ENCODE measurements at regions not wholly inside any gene's neighbourhood (a gene's known extent, or its start where the extent isn't known, plus 50 kb on each side); places are given as distances from the start of the nearest gene placed in this dataset.

DNA sequence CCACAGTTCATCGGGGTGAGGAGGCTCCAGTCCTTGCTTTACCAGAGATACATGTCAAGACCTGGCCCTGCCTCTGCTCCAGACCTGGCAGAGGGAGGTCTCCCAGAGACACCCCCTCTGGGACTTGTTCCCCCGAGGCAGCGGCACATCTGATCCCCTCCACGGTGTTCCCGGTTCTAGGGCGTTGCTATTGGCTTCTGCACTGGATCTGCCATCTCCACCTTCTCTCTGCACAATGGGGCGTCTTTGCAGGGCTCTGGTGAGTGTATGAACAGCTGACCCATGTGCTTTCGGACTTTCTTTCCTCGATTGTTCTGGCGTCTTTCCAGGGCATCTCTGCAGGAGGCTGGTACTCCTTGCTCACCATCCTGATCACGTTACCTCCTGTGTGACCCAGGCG lies 930.4 kb downstream of the TBC1D22A start:
- no peak overlapping the region for H3K4me3 ChIP-seq (replicated peaks; ENCODE audit: low read depth, low read length)
- DNase-seq (ENCODE audit: extremely low read depth, low read depth) = no peak
- TF ChIP-seq, protein P1, sequence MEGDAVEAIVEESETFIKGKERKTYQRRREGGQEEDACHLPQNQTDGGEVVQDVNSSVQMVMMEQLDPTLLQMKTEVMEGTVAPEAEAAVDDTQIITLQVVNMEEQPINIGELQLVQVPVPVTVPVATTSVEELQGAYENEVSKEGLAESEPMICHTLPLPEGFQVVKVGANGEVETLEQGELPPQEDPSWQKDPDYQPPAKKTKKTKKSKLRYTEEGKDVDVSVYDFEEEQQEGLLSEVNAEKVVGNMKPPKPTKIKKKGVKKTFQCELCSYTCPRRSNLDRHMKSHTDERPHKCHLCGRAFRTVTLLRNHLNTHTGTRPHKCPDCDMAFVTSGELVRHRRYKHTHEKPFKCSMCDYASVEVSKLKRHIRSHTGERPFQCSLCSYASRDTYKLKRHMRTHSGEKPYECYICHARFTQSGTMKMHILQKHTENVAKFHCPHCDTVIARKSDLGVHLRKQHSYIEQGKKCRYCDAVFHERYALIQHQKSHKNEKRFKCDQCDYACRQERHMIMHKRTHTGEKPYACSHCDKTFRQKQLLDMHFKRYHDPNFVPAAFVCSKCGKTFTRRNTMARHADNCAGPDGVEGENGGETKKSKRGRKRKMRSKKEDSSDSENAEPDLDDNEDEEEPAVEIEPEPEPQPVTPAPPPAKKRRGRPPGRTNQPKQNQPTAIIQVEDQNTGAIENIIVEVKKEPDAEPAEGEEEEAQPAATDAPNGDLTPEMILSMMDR (IDR thresholded peaks at IDR 0.05; ENCODE audit: low read depth, low read length, missing control alignments) = no peak

DNA sequence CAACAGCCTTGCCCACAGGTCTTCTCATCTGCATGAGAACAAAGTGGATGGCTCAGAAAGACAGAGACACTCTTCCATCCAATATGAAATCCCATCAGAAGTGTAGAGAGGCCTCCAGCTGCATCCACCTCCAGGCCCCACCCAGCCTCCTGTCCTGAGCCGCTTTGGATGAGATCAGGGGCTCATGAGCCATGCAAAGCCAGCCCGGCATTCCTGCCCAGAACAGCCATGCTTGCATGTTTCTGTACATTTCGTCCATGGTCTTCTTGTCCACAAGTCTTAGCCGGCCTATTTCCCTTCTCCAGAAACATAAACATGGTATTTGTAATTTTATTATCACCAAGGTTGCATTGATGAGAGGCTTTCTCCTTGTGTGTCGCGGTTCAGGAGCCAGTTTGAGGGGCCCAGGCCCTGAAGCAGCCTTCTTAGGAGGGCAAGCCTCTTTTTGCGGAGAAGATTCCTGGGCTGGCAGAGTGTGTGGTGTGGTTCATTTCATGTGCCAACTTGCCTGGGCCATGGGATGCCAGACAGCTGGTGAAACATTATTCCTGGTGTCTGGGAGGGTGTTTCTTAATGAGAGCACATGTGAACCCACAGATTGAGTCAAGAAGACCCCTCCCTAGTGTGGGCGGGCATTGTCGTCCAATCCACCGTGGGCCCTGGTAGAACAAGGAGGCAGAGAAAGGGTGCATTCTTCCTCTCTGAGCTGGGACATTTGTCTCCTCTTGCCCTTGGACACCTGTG lies 928.9 kb downstream of the TBC1D22A start:
- DNase-seq (ENCODE audit: extremely low read depth, low read depth) = no peak
- TF ChIP-seq, protein P1 (IDR thresholded peaks at IDR 0.05; ENCODE audit: low read depth, low read length, missing control alignments) = no peak
- H3K4me3 ChIP-seq (replicated peaks; ENCODE audit: low read depth, low read length) = no peak overlapping the region

DNA sequence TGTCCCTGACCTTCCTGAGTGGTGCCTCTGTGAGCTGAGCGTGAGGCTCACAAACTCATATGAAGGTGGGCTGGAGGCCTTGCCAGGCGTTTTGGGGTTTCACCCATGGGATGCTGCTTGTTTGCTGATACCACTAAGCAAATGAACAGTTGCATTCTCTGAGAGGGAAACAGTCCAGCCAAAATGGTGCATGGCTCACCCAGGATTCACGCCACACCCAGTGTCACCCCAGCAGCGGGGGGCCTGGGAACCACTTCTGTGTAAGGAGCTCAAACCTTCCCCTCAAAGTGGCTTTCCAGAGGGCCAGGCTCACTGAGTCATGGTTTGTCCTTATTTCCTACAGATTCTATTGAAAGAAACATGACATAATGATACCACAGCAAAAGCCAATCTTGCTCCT lies 928.1 kb downstream of the TBC1D22A start:
- TF ChIP-seq, protein P1 (IDR thresholded peaks at IDR 0.05; ENCODE audit: low read depth, low read length, missing control alignments) = no peak
- DNase-seq (ENCODE audit: extremely low read depth, low read depth) = no peak
- H3K4me3 ChIP-seq (replicated peaks; ENCODE audit: low read depth, low read length) = no peak overlapping the region

DNA sequence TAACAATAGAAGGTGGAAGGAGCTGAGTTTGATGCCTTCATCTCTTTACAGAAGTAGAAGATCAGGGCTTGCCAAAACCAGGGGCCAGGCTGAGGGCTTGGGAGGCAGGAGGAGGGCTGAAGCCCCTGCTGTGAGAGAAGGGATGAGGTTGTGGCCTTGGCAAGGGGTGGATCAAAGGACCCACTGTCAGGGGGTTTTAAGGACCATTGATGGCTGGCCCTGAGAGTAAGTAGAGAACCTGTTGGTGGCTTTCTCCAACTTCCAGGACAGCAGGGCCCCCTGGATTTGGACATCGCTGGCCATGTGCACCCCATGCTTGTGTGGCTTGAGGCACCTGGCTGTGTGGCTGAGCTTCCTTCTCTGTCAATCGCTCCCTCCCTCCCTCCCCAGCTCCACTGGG lies 927.7 kb downstream of the TBC1D22A start:
- no peak for DNase-seq (ENCODE audit: extremely low read depth, low read depth)
- TF ChIP-seq, protein P1 (IDR thresholded peaks at IDR 0.05; ENCODE audit: low read depth, low read length, missing control alignments) = no peak
- H3K4me3 ChIP-seq (replicated peaks; ENCODE audit: low read depth, low read length) = no peak overlapping the region

DNA sequence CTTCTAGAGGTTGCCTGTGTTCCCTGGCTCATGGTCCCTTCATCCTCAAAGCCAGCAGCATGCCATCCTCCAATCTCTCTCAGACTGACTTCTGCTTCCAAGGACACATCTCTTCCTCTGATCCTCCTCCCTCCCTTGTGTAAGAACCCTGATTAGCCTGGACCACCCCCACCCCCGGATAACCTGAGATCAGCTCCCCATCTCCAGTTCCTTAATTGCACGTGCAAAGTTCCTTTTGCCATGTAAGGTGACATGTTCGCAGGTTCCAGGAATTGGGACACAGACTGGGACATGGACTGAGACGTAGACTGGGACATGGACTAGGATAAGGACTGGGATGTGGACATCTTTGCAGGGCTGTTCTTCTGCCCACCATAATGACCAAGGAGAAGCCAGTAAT lies 925.3 kb downstream of the TBC1D22A start:
- no peak for DNase-seq (ENCODE audit: extremely low read depth, low read depth)
- H3K4me3 ChIP-seq (replicated peaks; ENCODE audit: low read depth, low read length) = no peak overlapping the region
- TF ChIP-seq, protein P1 (IDR thresholded peaks at IDR 0.05; ENCODE audit: low read depth, low read length, missing control alignments) = no peak

DNA sequence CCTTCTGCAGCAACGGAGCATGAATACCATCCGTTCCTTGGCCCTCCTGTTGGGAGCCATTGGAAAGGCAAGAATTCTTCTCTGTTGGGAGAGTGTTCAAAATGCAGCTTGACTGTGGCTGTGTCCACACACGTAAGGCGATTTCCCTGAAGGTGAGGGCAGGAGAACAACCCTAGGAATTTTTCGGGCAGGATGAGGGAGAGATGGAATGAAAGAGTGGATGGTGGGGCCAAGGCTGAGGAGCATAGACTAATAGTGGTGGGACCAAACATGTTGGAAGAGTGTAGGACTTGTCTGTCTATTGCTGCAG lies 924.9 kb downstream of the TBC1D22A start:
- H3K4me3 ChIP-seq (replicated peaks; ENCODE audit: low read depth, low read length) = no peak overlapping the region
- TF ChIP-seq, protein P1 (IDR thresholded peaks at IDR 0.05; ENCODE audit: low read depth, low read length, missing control alignments) = no peak
- no peak for DNase-seq (ENCODE audit: extremely low read depth, low read depth)
